ENCODE measurements at regions not wholly inside any gene's neighbourhood (a gene's known extent, or its start where the extent isn't known, plus 50 kb on each side); places are given as distances from the start of the nearest gene placed in this dataset.

- no peak overlapping the region for H3K27ac ChIP-seq
- no peak for DNase-seq
- in situ Hi-C loops (cut with HindIII; ENCODE audit: low pct_ligation_motif_present, low sequenced_read_pairs): no loop called here
- no peak overlapping the region for H3K4me3 ChIP-seq (ENCODE audit: low read depth, low read length)
- peaks cover 5% of the 10 kb centered on the region for H3K27me3 ChIP-seq (replicated peaks)
- H3K36me3 ChIP-seq (replicated peaks): no peaks in the 10 kb centered on the region
- TF ChIP-seq CTCF (IDR thresholded peaks at IDR 0.05; ENCODE audit: low read depth, low read length, missing control alignments): no peak
These were observed 58.1 kb upstream of the CBFA2T3 start for GRCh38 chr16:89034971-89035668.

GRCh38 chr16:89035669-89036570 lies 57.7 kb upstream of the ACSF3 start:
- Histone ChIP-seq H3K27me3 (replicated peaks) (peaks cover 5% of the 10 kb centered on the region), H3K36me3 (replicated peaks) (no peaks in the 10 kb centered on the region), H3K4me3 (ENCODE audit: low read depth, low read length) (no peak overlapping the region), H3K27ac (no peak overlapping the region)
- in situ Hi-C loops (cut with HindIII; ENCODE audit: low pct_ligation_motif_present, low sequenced_read_pairs): no loop called here
- DNase-seq: no peak
- TF ChIP-seq CTCF (IDR thresholded peaks at IDR 0.05; ENCODE audit: low read depth, low read length, missing control alignments): no peak

GRCh38 chr16:89036776-89037175 lies 56.9 kb upstream of the ACSF3 start:
- no peak for DNase-seq
- peaks cover 5% of the 10 kb centered on the region for H3K27me3 ChIP-seq (replicated peaks)
- no peaks in the 10 kb centered on the region for H3K36me3 ChIP-seq (replicated peaks)
- in situ Hi-C loops (cut with HindIII; ENCODE audit: low pct_ligation_motif_present, low sequenced_read_pairs): no loop called here
- no peak overlapping the region for H3K27ac ChIP-seq
- H3K4me3 ChIP-seq (ENCODE audit: low read depth, low read length): no peak overlapping the region
- no peak for TF ChIP-seq CTCF (IDR thresholded peaks at IDR 0.05; ENCODE audit: low read depth, low read length, missing control alignments)

GRCh38 chr16:89037261-89038152 lies 56.1 kb upstream of the ACSF3 start:
- peak; percentile 9 for DNase-seq
- H3K27me3 ChIP-seq (replicated peaks): peaks cover 5% of the 10 kb centered on the region
- TF ChIP-seq CTCF (IDR thresholded peaks at IDR 0.05; ENCODE audit: low read depth, low read length, missing control alignments): no peak
- no peaks in the 10 kb centered on the region for H3K36me3 ChIP-seq (replicated peaks)
- no peak overlapping the region for H3K27ac ChIP-seq
- in situ Hi-C loops (cut with HindIII; ENCODE audit: low pct_ligation_motif_present, low sequenced_read_pairs): no loop called here
- no peak overlapping the region for H3K4me3 ChIP-seq (ENCODE audit: low read depth, low read length)

GRCh38 chr16:89038221-89038721 lies 55.4 kb upstream of the ACSF3 start:
- Histone ChIP-seq H3K27me3 (replicated peaks) (peaks cover 5% of the 10 kb centered on the region), H3K36me3 (replicated peaks) (no peaks in the 10 kb centered on the region), H3K27ac (no peak overlapping the region), H3K4me3 (ENCODE audit: low read depth, low read length) (no peak overlapping the region)
- in situ Hi-C loops (cut with HindIII; ENCODE audit: low pct_ligation_motif_present, low sequenced_read_pairs): no loop called here
- TF ChIP-seq CTCF (IDR thresholded peaks at IDR 0.05; ENCODE audit: low read depth, low read length, missing control alignments): no peak
- no peak for DNase-seq

Measured in brain microvascular endothelial cell (primary cell).